ENCODE measurements at regions not wholly inside any gene's neighbourhood (a gene's known extent, or its start where the extent isn't known, plus 50 kb on each side); places are given as distances from the start of the nearest gene placed in this dataset.

DNA sequence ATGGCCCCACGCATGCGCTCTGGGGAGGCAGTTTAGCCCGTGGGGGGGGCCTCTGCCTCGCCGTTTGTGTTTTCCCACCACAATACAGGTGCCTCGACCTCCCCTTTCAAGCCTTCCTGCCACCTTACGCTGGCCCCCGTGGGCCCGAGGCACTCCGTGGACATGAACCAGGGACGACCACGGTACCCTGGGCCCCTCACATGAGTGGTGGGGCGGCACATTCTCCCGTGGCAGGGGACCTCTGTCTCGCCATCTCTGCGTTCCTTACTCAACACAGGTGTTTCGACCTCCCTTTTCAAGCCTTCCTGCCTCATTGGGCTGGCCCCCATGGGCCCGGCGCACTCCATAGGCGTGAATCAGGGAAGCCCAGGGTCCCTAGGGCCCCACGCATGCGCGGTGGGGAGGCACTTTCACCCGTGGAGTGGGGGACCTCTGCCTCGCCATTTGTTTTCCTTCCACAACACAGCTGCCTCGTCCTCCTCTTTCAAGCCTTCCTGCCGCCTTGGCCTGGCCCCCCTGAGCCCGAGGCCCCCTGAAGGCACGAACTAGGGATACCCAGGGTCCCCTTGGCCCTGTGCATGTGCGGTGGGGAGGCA lies 339.5 kb downstream of the ALG10 start:
- DNase-seq (ENCODE audit: low read depth, low spot score), result no peak
- no peaks in the 10 kb centered on the region for H3K9me3 ChIP-seq (ENCODE audit: insufficient read depth, low read length)
- H3K9ac ChIP-seq (ENCODE audit: insufficient read length, low read depth), result no peak overlapping the region
- peaks cover 26% of the 10 kb centered on the region for H3K27me3 ChIP-seq (ENCODE audit: insufficient read depth, insufficient read length)
- peaks cover 10% of the 10 kb centered on the region for H3K4me1 ChIP-seq (ENCODE audit: insufficient read depth, insufficient read length)
- TF ChIP-seq ZNF274 (IDR thresholded peaks at IDR 0.05; ENCODE audit: low read depth, low read length) (no peak), YY1 (IDR thresholded peaks at IDR 0.05; ENCODE audit: insufficient read depth, insufficient read length) (no peak), SUZ12 (IDR thresholded peaks at IDR 0.05; ENCODE audit: extremely low read depth, insufficient read depth, insufficient read length) (no peak)
- H3K36me3 ChIP-seq (ENCODE audit: insufficient read depth, insufficient read length, low read length), result no peaks in the 10 kb centered on the region
- no peak overlapping the region for H3K4me3 ChIP-seq (ENCODE audit: insufficient read length, low read depth)

DNA sequence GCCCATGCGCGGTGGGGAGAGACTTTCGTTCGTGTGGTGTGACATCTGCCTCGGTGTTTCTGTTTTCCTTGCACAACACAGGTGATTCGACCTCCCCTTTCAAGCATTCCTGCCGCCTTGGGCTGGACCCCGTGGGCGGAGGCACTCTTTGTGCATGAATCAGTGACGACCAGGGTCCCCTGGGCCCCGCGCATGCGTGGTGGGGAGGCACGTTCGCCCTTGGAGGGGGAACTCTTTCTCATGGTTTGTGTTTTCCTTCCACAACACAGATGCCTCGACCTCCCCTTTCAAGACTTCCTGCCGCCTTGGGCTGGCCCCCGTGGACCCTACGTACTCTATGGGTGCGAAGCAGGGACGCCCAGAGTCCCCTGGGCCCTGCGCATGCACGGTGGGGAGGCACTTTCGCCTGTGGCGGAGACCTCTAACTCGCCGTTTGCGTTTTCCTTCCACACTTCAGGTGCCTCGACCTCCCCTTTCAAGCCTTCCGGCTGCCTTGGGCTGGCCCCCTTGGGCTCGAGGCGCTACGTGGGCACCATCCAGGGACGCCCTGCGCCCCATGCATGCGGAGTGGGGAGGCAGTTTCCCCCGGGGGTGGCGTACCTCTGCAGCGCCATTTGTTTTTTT lies 340.9 kb downstream of the ALG10 start:
- Histone ChIP-seq H3K36me3 (ENCODE audit: insufficient read depth, insufficient read length, low read length) (no peaks in the 10 kb centered on the region), H3K4me3 (ENCODE audit: insufficient read length, low read depth) (no peak overlapping the region), H3K9ac (ENCODE audit: insufficient read length, low read depth) (no peak overlapping the region), H3K27me3 (ENCODE audit: insufficient read depth, insufficient read length) (peaks cover 14% of the 10 kb centered on the region), H3K9me3 (ENCODE audit: insufficient read depth, low read length) (no peaks in the 10 kb centered on the region), H3K4me1 (ENCODE audit: insufficient read depth, insufficient read length) (peaks cover 10% of the 10 kb centered on the region)
- no peak for DNase-seq (ENCODE audit: low read depth, low spot score)
- TF ChIP-seq YY1 (IDR thresholded peaks at IDR 0.05; ENCODE audit: insufficient read depth, insufficient read length) (no peak), ZNF274 (IDR thresholded peaks at IDR 0.05; ENCODE audit: low read depth, low read length) (no peak), SUZ12 (IDR thresholded peaks at IDR 0.05; ENCODE audit: extremely low read depth, insufficient read depth, insufficient read length) (no peak)

DNA sequence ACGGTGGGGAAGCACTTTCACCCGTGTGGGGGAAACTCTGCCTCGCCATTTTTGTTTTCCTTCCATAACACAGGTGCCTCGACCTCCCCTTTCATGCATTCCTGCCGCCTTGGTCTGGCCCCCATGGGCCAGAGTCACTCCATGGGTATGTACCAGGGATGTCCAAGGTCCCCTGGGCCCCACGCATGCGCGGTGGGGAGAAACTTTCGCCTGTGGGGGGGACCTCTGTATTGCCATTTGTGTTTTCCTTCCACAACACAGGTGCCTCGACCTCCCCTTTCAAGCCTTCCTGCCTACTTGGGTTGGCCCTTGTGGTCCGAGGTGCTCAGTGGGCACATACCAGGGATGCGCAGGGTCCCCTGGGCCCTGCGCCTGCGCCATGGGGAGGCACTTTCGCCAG lies 345.8 kb downstream of the ALG10 start:
- Histone ChIP-seq H3K9ac (ENCODE audit: insufficient read length, low read depth) (no peak overlapping the region), H3K9me3 (ENCODE audit: insufficient read depth, low read length) (no peaks in the 10 kb centered on the region), H3K36me3 (ENCODE audit: insufficient read depth, insufficient read length, low read length) (no peaks in the 10 kb centered on the region), H3K4me1 (ENCODE audit: insufficient read depth, insufficient read length) (peaks cover 7% of the 10 kb centered on the region), H3K27me3 (ENCODE audit: insufficient read depth, insufficient read length) (peaks cover 4% of the 10 kb centered on the region), H3K4me3 (ENCODE audit: insufficient read length, low read depth) (no peak overlapping the region)
- no peak for DNase-seq (ENCODE audit: low read depth, low spot score)
- no peak for TF ChIP-seq SUZ12 (IDR thresholded peaks at IDR 0.05; ENCODE audit: extremely low read depth, insufficient read depth, insufficient read length)
- TF ChIP-seq YY1 (IDR thresholded peaks at IDR 0.05; ENCODE audit: insufficient read depth, insufficient read length), result no peak
- no peak for TF ChIP-seq ZNF274 (IDR thresholded peaks at IDR 0.05; ENCODE audit: low read depth, low read length)

DNA sequence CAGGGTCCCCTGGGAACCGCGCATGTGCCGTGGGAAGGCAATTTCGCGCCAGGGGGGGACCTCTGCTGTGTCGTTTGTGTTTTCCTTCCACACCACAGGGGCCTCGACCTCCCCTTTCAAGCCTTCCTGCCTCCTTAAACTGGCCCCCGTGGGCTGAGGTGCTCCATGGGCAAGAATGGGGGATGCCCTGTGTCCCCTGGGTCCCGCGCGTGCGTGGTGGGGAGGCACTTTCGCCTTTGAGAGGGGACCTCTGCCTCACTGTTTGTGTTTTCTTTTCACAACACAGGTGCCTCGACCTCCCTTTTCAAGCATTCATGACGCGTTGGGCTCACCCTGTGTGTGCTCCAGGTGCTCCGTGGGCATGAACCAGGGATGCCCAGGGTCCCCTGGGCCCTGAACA lies 348.8 kb downstream of the ALG10 start:
- TF ChIP-seq SUZ12 (IDR thresholded peaks at IDR 0.05; ENCODE audit: extremely low read depth, insufficient read depth, insufficient read length), result no peak
- no peak for TF ChIP-seq ZNF274 (IDR thresholded peaks at IDR 0.05; ENCODE audit: low read depth, low read length)
- TF ChIP-seq YY1 (IDR thresholded peaks at IDR 0.05; ENCODE audit: insufficient read depth, insufficient read length), result no peak
- Histone ChIP-seq H3K4me1 (ENCODE audit: insufficient read depth, insufficient read length) (no peaks in the 10 kb centered on the region), H3K27me3 (ENCODE audit: insufficient read depth, insufficient read length) (peaks cover 4% of the 10 kb centered on the region), H3K36me3 (ENCODE audit: insufficient read depth, insufficient read length, low read length) (no peaks in the 10 kb centered on the region), H3K9ac (ENCODE audit: insufficient read length, low read depth) (no peak overlapping the region), H3K4me3 (ENCODE audit: insufficient read length, low read depth) (no peak overlapping the region), H3K9me3 (ENCODE audit: insufficient read depth, low read length) (no peaks in the 10 kb centered on the region)
- no peak for DNase-seq (ENCODE audit: low read depth, low spot score)

DNA sequence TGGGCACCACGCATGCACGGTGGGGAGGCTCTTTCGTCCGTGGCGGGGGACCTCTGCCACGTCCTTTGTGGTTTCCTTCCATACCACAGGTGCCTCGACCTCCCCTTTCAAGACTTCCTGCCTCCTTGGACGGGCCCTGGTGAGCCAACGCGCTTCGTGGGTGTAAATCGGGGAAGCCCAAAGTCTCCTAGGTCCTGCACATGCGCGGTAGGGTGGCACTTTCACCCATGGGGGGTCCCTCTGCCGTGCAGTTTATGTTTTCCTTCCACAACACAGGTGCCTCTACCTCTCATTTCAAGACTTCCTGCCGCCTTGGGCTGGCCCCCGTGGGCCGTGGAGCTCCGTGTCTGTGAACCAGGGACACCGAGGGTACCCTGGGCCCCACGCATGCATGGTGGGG lies 349.7 kb downstream of the ALG10 start:
- H3K9ac ChIP-seq (ENCODE audit: insufficient read length, low read depth), result no peak overlapping the region
- H3K4me1 ChIP-seq (ENCODE audit: insufficient read depth, insufficient read length), result no peaks in the 10 kb centered on the region
- H3K4me3 ChIP-seq (ENCODE audit: insufficient read length, low read depth), result no peak overlapping the region
- no peak for DNase-seq (ENCODE audit: low read depth, low spot score)
- H3K27me3 ChIP-seq (ENCODE audit: insufficient read depth, insufficient read length), result peaks cover 4% of the 10 kb centered on the region
- no peaks in the 10 kb centered on the region for H3K36me3 ChIP-seq (ENCODE audit: insufficient read depth, insufficient read length, low read length)
- no peaks in the 10 kb centered on the region for H3K9me3 ChIP-seq (ENCODE audit: insufficient read depth, low read length)
- no peak for TF ChIP-seq SUZ12 (IDR thresholded peaks at IDR 0.05; ENCODE audit: extremely low read depth, insufficient read depth, insufficient read length)
- TF ChIP-seq YY1 (IDR thresholded peaks at IDR 0.05; ENCODE audit: insufficient read depth, insufficient read length), result no peak
- no peak for TF ChIP-seq ZNF274 (IDR thresholded peaks at IDR 0.05; ENCODE audit: low read depth, low read length)

DNA sequence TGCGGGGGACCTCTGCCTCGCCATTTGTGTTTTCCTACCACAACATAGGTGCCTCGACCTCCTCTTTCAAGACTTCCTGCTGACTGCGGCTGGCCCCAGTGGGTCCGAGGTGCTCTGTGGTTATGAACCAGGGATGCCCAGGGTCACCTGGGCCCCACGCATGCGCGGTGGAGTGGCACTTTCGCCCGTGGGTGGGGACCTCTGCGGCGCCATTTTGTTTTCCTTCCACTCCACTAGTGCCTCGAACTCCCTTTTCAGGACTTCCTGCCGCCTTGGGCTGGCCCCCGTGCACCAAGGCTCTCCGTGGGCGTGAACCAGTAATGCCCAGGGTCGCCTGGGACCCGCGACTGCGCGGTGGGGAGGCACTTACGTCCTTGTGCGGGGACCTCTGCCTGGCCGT lies 351.6 kb downstream of the ALG10 start:
- H3K9me3 ChIP-seq (ENCODE audit: insufficient read depth, low read length), result no peaks in the 10 kb centered on the region

DNA sequence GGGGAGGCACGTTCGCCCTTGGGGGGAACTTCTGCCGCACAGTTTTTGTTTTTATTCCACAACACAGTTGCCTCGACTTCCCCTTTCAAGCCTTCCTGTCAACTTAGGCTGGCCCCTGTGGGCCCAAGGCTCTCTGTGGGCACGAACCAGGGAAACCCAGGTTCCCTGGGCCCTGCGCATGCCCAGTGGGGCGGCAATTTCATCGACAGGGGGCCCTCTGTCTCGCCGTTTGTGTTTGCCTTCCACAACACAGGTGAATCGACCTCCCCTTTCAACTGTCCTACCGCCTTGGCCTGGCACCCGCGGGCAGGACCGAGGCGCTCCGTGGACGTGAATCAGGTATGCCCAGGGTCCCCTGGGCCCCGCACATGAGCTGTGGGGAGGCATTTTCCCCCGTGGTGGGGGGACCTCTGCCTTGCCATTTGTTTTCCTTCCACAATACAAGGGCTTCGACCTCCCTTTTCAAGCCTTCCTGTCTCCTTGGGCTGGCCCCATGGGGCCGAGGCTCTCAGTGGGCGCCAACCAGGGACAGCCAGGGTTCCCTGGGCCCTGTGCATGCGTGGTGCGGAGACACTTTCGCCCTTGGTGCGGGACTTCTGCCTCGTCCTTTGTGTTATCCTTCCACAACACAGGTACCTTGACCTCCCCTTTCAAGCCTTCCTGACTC lies 354.0 kb downstream of the ALG10 start:
- no peak for DNase-seq (ENCODE audit: low read depth, low spot score)
- Histone ChIP-seq H3K9ac (ENCODE audit: insufficient read length, low read depth) (no peak overlapping the region), H3K4me3 (ENCODE audit: insufficient read length, low read depth) (no peak overlapping the region), H3K9me3 (ENCODE audit: insufficient read depth, low read length) (no peaks in the 10 kb centered on the region), H3K36me3 (ENCODE audit: insufficient read depth, insufficient read length, low read length) (no peaks in the 10 kb centered on the region), H3K27me3 (ENCODE audit: insufficient read depth, insufficient read length) (no peaks in the 10 kb centered on the region), H3K4me1 (ENCODE audit: insufficient read depth, insufficient read length) (no peaks in the 10 kb centered on the region)
- TF ChIP-seq YY1 (IDR thresholded peaks at IDR 0.05; ENCODE audit: insufficient read depth, insufficient read length) (no peak), ZNF274 (IDR thresholded peaks at IDR 0.05; ENCODE audit: low read depth, low read length) (no peak), SUZ12 (IDR thresholded peaks at IDR 0.05; ENCODE audit: extremely low read depth, insufficient read depth, insufficient read length) (no peak)

More for the DNA sequence above, 351.6 kb downstream of the ALG10 start:
- H3K4me3 ChIP-seq (ENCODE audit: insufficient read length, low read depth), result no peak overlapping the region
- DNase-seq (ENCODE audit: low read depth, low spot score), result no peak
- TF ChIP-seq ZNF274 (IDR thresholded peaks at IDR 0.05; ENCODE audit: low read depth, low read length), result no peak
- H3K9ac ChIP-seq (ENCODE audit: insufficient read length, low read depth), result no peak overlapping the region
- H3K27me3 ChIP-seq (ENCODE audit: insufficient read depth, insufficient read length), result peaks cover 4% of the 10 kb centered on the region
- no peaks in the 10 kb centered on the region for H3K4me1 ChIP-seq (ENCODE audit: insufficient read depth, insufficient read length)
- H3K36me3 ChIP-seq (ENCODE audit: insufficient read depth, insufficient read length, low read length), result no peaks in the 10 kb centered on the region
